ENCODE measurements at regions not wholly inside any gene's neighbourhood (a gene's known extent, or its start where the extent isn't known, plus 50 kb on each side); places are given as distances from the start of the nearest gene placed in this dataset.

GRCh38 chr17:79434215-79434614 lies 176.6 kb downstream of the RBFOX3 start:
- TF ChIP-seq CTCF (IDR thresholded peaks at IDR 0.05) = no peak
- TF ChIP-seq POLR2A (IDR thresholded peaks at IDR 0.05) = no peak
